ENCODE measurements at regions not wholly inside any gene's neighbourhood (a gene's known extent, or its start where the extent isn't known, plus 50 kb on each side); places are given as distances from the start of the nearest gene placed in this dataset.

DNA sequence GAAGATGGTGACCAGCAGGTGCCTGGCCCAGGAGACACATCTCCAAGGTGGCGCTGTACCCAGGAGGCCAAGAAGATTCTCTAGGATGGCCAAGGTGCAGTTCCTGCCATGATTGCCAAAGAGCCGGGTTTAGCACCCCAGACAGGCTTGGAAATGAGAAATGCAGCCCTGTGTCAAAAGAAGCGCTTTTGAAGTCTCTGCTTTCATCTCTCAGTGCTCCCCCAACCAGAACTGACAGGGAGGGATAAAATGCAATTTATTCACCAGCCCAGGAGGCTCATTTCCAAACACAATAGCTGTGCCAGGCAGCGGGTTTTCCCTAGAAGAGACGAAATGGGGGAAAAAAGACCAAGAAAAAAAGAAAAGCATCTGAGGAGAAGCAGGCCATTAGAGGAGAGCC, 195.9 kb upstream of the NCAM1 start:
- DNase-seq, result no peak

DNA sequence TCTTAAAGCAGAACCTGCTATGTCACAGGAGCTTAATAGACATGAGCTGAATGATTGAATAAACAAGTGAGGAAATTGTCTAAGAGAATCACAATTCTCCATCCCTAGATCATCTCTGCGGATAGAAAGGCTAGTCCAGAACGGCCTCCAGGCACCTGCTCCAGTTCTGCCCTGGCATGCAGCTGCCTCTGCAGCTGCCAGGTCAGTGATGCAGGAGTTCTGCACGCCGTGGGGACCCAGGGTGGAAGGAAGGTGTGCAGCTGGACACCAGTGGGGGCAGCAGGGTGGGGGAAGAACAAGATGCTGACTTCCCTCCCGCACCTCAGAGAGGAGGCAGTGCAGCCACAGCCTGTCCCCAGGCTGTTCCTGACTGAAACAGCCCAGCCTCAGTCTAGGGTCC, 192.1 kb upstream of the NCAM1 start:
- DNase-seq, result no peak

- DNase-seq, result no peak
Observed at GRCh38 chr11:112769584-112769983, 191.6 kb upstream of the NCAM1 start.

DNA sequence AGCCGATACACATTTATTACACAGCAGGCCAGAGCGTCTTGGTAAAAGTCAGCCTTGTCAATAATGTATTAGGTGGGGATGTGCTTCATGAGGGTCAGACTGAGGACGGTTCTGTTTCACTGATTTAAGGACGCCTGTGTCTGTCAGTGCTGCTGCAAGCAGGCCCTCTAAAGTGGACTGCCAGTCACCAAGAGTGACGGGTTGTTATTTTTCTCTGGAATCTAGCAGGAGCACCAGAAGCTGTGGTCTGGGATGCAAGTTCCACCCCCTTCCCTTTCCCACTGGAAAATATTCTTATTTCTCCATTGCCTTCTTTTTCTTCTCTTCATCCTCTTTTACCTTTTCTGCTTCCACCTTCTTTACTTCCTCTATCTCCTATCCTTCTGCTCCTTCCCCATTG, 191.2 kb upstream of the NCAM1 start:
- no peak for DNase-seq

- no peak for DNase-seq
Observed at GRCh38 chr11:112770487-112770886, 190.7 kb upstream of the NCAM1 start.

- no peak for DNase-seq
Observed at GRCh38 chr11:112771851-112772250, 189.4 kb upstream of the NCAM1 start.

- no peak for DNase-seq
Observed at GRCh38 chr11:112773264-112773663, 188.0 kb upstream of the NCAM1 start.

GRCh38 chr11:112776834-112777233, 184.4 kb upstream of the NCAM1 start:
- no peak for DNase-seq

GRCh38 chr11:112777283-112777751, 183.9 kb upstream of the NCAM1 start:
- no peak for DNase-seq

- no peak for DNase-seq
Observed at GRCh38 chr11:112778091-112778876, 182.9 kb upstream of the NCAM1 start.

GRCh38 chr11:112778877-112779266, 182.3 kb upstream of the NCAM1 start:
- DNase-seq, result no peak

DNA sequence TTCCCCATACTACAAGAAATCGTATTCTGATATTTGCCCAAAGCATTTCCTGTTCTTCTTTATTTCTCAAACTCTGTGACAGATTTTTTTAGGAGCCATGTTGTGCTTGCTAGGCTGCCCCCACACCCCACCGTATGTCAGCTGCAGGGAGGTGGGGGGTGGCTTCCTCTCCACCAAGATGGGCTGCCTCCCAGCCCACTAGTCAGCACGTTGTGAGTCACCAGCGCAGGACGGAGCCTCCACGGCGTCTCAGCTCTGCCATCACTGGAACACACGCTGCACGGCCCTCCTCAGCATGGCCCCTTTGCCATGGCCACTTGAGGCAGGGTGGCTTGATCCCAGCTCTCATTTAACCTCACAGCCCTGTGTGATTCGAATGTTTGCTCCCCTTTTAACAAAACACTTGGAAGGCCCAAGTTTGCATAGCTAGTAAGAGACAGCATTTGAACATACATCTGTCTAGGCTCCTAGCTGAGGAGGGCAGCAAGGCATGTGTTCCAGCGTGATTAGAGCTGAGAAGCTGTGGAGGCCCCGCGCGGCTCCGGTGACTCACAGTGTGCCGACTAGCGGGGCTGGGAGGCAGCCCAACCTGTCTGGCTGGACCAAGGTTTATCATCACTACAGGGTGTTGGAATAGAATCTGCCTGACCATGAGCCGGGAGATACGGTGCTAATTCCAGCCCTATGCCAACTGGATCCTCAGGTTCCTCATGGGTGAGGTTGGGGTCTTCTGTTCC, 180.7 kb upstream of the NCAM1 start:
- no peak for DNase-seq

- DNase-seq, result no peak
Observed at GRCh38 chr11:112783945-112784322, 177.3 kb upstream of the NCAM1 start.

DNA sequence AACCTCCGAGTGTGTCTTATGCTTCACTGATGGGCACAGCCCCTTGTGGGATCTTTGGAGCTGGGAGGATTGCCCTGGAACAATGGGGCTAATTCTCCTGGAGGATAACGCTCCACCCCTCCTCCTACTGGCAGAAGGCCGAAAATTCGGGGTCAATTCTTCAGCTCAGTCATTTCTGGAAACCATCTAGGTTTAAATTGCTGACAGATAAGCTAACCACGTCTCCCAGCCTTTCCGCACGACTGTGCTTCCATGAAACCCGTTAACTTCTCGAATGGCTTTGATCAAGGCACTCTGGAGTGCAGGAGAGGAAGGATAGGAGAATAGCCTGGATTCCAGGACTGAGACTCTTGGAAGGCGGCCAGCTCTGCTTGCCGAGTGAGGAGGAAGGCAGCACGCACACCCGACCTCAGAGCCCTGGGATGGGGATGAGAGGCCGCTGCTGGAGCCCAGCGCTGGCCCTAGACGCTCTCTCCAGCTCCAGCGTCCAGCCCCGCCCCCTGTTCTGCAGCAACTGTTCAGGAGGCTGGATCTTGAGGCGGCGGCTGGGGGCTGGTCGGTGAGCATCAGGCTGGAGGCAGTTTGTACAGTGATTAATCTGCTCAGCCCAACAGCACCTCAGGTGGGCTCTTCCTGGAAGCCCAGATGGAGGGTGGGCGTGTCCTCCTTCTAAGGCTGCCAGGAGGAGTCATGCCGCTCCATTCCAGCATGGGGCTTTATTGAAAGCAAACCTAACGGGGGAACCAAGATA, 176.7 kb upstream of the NCAM1 start:
- no peak for DNase-seq

GRCh38 chr11:112785149-112785548, 176.1 kb upstream of the NCAM1 start:
- no peak for DNase-seq

DNA sequence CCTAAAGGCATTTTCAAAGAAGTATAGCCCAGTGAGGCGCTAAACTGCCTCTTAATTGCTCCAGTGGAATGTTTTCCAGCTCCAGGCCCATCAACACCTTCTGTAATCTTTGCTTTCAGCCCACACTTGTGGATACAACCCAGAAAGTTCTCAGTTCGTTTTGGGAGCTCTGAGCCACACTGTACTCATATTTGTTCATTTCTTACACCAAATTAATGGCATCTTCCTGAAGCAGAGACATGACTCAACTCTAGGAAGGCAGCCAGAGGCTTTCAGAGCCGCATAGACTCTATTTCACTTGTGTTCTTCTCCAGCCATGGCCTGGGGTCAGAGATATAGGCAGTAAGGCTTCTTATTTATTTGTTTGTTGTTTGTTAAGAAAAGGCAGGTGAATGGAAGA, 175.5 kb upstream of the NCAM1 start:
- no peak for DNase-seq

DNA sequence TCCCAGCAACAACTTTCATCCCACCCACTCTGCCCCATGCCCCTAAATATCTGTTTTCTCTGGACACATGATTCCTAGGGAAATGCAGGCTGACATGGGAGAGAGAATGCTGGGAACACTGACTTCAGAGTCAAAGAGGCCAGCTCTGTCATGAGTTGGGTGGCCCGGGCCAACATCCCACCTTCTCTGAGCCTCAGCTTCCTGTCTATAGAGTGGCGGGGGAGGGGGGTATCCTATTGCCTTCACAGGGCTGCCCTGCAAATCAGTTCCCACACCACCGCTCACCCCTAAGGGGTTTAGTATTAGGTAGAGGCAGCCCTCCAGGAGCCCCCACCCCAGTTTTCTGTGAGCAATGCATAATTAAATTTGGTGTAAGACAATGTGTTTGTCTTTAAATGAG, 175.0 kb upstream of the NCAM1 start:
- no peak for DNase-seq

DNA sequence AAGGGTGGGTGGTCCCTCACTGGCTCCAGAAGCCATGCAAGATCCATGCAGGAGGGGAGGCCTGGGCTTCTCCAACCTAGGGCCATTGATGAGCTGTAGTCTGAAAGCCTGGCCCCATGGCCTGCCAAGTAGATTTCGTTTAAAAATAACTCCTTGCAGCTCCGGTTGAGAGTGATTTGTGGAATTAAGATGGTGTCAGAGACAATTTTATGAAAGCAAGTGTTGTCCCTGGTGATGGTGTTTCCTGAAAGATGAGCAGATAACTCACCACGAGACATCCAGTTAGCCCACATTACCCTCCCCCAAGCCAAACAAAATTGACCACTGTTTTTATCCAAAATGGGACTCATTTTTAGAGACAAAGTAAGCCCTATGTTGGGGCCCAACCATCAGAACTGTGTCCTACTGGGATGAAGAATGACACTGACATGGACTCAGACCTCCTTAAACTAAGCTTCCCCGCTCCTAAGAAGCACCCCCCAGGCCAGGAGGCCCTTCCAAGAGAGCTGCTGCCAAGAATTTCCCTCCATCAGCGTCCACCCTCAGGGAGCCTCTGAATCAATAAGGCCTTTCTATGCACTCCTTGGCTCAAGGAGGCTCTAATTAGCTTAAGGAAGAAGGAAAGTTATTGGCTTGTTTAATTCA, 174.2 kb upstream of the NCAM1 start:
- DNase-seq, result no peak

DNA sequence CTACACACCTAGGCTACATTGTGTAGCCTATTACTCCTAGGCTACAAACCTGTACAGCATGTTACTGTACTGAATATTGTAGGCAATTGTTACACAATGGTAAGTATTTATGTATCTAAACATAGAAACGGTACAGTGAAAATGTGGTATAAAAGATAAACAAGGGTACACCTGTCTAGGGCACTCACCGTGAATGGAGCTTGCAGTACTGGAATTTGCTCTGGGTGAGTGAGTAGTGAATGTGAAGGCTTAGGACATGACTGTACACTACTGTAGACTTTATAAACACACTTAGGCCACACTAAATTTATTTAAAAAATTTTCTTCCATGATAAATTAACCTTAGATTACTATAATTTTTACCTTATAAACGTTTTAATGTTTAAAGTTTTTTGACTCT, 171.7 kb upstream of the NCAM1 start:
- no peak for DNase-seq

DNA sequence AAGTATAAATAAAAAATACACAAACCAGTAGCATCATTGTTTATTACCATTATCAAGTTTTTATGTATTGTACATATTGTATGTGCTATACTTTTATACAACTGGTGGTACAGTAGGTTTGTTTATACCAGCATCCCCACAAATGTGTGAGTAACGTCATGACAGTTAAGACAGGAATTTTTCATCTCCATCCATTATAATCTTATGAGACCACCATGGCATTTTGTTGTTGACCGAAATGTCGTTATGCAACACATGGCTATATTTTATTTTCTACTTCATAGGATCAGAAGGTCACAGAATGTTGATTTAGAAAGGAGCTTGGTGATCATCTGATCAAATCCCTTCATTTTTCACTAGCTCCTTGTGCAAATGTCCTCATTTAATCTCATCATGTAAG, 170.9 kb upstream of the NCAM1 start:
- DNase-seq, result no peak

DNA sequence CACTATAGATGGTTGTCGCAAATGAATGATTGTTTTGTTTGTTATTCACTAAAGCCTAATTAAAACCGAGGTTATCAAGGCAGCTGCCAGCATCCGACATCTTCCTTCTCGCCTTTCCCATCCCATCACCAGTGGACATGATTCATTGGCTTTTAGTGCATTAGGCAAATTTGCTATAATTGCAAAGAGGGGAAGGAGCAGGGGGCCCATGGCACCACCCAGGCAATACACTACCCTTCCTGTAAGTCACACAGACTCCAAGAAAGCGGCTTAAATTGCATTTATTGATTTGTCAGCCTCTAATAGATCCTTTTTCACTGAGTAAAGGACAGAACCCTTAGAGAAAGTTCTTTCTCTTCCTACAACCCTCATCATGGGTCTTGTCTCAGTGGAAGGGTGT, 169.2 kb upstream of the NCAM1 start:
- no peak for DNase-seq

DNA sequence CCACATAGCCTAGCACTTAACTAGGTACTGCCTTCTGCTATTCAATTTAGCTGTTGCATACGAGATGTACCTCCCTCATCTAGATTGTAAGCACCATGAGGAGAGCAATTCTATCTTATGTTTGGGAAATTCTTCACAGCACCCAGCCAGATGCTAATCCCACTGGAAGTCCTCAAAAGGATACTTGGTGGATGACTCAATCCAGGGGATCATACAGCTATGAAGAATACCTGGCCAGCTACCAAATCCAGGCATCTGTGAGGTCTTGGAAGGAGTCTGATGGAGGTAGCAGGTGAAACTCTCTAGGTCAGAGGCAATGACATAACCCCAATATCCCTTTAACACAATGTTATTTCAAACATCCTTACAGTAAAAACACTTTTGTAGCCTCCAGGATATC, 167.8 kb upstream of the NCAM1 start:
- DNase-seq, result no peak

DNA sequence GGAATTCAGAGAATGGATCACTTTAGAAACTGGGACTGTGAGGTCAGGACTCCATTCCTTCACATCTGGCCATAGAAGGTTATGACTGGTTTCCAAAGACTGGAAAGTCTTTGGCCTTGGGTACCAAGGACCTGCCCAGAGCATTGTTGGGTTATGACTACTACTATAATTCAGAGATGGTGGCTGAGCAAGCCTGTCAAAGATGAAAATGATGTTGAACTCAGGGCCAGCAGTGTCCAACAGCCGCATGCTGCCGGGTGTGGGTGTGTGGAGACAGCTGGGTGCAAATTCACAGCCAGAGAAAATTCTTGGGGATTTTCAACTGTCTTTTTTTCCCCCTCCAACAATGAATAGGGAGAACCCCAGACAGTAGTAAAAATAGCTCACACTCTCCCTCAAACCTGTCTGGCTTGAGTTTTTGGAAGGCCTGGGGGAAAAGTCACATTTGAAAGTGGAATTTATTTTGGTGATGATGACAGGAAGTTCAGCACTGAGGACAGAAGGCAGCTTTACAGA, 166.8 kb upstream of the NCAM1 start:
- no peak for DNase-seq
